ENCODE measurements at regions not wholly inside any gene's neighbourhood (a gene's known extent, or its start where the extent isn't known, plus 50 kb on each side); places are given as distances from the start of the nearest gene placed in this dataset. TPM values are rescaled to one million over a fixed set of nuclear protein-coding genes. Genes with fewer than 3 reads are reported as not detected.

GRCh38 chr7:17242504-17242903 lies 55.9 kb upstream of the AHR start:
- Histone ChIP-seq H3K9me3 (ENCODE audit: low read depth) (no peaks in the 10 kb centered on the region), H3K4me3 (no peak overlapping the region), H3K9me2 (ENCODE audit: insufficient read depth) (no peaks in the 10 kb centered on the region), H3K4me1 (ENCODE audit: insufficient read depth) (peaks cover 11% of the 10 kb centered on the region), H3K27ac (no peak overlapping the region), H2AFZ (no peak overlapping the region), H3K9ac (no peak overlapping the region), H4K20me1 (ENCODE audit: insufficient read depth) (no peaks in the 10 kb centered on the region), H3K4me2 (ENCODE audit: unreplicated experiment) (no peak overlapping the region), H3K79me2 (ENCODE audit: insufficient read depth) (no peaks in the 10 kb centered on the region), H3F3A (ENCODE audit: insufficient read depth) (no peaks in the 10 kb centered on the region), H3K27me3 (replicated peaks; ENCODE audit: insufficient read depth) (no peaks in the 10 kb centered on the region), H3K36me3 (ENCODE audit: low read depth) (no peaks in the 10 kb centered on the region)
- DNase-seq, result no peak
- in situ Hi-C loops (cut with MboI), result no loop called here
- TF ChIP-seq EZH2 (IDR thresholded peaks at IDR 0.05; ENCODE audit: insufficient read depth, poor library complexity, severe bottlenecking) (no peak), EZH2phosphoT487 (IDR thresholded peaks at IDR 0.05; ENCODE audit: insufficient read depth, low read depth) (no peak)
- 99% methylated on average over 4 of the region's 4 CpGs for WGBS, 2 experiments (ENCODE audit: low coverage in 1 of 2, low lambda C conversion rate in 2 of 2, missing lambda C conversion rate in 2 of 2)

DNA sequence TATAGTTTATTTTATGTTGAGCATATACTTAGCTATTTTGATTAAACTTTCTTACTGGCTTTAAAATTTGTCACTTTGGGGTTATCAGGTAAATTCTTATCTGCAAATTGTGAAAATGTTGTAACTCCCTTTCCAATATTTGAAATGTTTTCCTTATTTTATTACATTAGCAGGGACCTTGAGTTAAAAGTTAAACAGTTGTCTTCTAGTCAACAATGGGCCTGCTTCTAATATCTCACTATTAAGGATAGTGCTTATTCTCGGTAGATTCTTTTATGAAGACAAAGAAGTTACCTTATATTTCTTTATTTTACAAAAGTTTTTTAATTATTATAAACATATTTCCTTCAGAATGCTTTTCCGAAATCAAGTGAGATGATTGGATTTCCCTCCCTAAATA lies 53.7 kb upstream of the AHR start:
- Histone ChIP-seq H2AFZ (no peak overlapping the region), H3K27me3 (replicated peaks; ENCODE audit: insufficient read depth) (no peaks in the 10 kb centered on the region), H4K20me1 (ENCODE audit: insufficient read depth) (no peaks in the 10 kb centered on the region), H3K27ac (no peak overlapping the region), H3K9ac (no peak overlapping the region), H3K79me2 (ENCODE audit: insufficient read depth) (no peaks in the 10 kb centered on the region), H3K4me1 (ENCODE audit: insufficient read depth) (peaks cover 3% of the 10 kb centered on the region), H3K9me3 (ENCODE audit: low read depth) (no peaks in the 10 kb centered on the region), H3K4me2 (ENCODE audit: unreplicated experiment) (no peak overlapping the region), H3K36me3 (ENCODE audit: low read depth) (no peaks in the 10 kb centered on the region), H3K4me3 (no peak overlapping the region), H3K9me2 (ENCODE audit: insufficient read depth) (no peaks in the 10 kb centered on the region), H3F3A (ENCODE audit: insufficient read depth) (no peaks in the 10 kb centered on the region)
- in situ Hi-C loops (cut with MboI), result no loop called here
- DNase-seq, result no peak
- TF ChIP-seq EZH2 (IDR thresholded peaks at IDR 0.05; ENCODE audit: insufficient read depth, poor library complexity, severe bottlenecking) (no peak), EZH2phosphoT487 (IDR thresholded peaks at IDR 0.05; ENCODE audit: insufficient read depth, low read depth) (no peak)
- 81 to 89% methylated on average over 2 of the region's 2 CpGs for WGBS, 2 experiments (ENCODE audit: low coverage in 1 of 2, low lambda C conversion rate in 2 of 2, missing lambda C conversion rate in 2 of 2)

DNA sequence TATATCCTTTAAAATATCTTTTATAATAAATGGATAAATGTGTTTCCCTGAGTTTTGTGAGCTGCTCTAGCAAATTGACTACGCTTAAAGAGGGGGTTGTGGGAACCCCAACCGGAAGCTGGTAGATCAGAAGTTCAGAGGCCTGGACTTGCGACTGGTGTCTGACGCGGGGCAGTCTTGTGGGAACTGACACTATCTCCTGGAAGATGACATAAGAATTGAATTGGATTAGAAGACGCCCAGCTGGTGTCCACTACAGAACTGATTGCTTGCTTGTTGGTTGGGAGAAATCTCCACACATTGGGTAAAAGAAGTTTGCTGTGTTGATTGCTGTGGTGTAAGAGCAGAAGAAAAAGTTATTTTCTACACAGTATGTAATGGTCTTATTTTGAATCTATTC lies 51.1 kb upstream of the AHR start:
- DNase-seq, result no peak
- Histone ChIP-seq H4K20me1 (ENCODE audit: insufficient read depth) (no peaks in the 10 kb centered on the region), H3K4me1 (ENCODE audit: insufficient read depth) (no peaks in the 10 kb centered on the region), H3K4me2 (ENCODE audit: unreplicated experiment) (no peak overlapping the region), H3K4me3 (no peak overlapping the region), H3K9ac (no peak overlapping the region), H3K9me2 (ENCODE audit: insufficient read depth) (no peaks in the 10 kb centered on the region), H3F3A (ENCODE audit: insufficient read depth) (no peaks in the 10 kb centered on the region), H3K36me3 (ENCODE audit: low read depth) (no peaks in the 10 kb centered on the region), H3K27me3 (replicated peaks; ENCODE audit: insufficient read depth) (no peaks in the 10 kb centered on the region), H3K79me2 (ENCODE audit: insufficient read depth) (no peaks in the 10 kb centered on the region), H2AFZ (no peak overlapping the region), H3K9me3 (ENCODE audit: low read depth) (no peaks in the 10 kb centered on the region), H3K27ac (no peak overlapping the region)
- no peak for TF ChIP-seq EZH2 (IDR thresholded peaks at IDR 0.05; ENCODE audit: insufficient read depth, poor library complexity, severe bottlenecking)
- no peak for TF ChIP-seq EZH2phosphoT487 (IDR thresholded peaks at IDR 0.05; ENCODE audit: insufficient read depth, low read depth)
- WGBS, 2 experiments (ENCODE audit: low coverage in 1 of 2, low lambda C conversion rate in 2 of 2, missing lambda C conversion rate in 2 of 2), result 82 to 83% methylated on average over 6 of the region's 6 CpGs
- in situ Hi-C loops (cut with MboI), result no loop called here

DNA sequence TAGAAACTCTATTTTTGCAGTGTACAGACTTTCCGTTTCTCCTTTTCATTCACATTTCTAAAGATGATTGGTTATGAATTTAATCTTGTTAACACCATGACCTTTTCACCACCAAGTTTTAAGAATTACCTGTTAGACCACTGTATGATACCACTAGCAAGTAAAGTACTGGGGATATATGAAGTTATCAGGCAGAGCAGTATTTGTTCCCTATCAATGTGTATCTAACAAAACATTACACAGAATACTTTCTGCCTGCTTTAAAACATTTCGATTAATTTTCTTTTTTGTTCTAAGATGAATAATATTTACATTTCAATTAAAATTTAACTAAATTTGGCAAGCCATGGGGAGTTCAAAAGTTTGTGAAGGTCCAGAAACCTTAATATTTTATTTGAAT lies 49.9 kb upstream of the AHR start:
- no peak overlapping the region for H3K4me2 ChIP-seq (ENCODE audit: unreplicated experiment)
- H3K9ac ChIP-seq, result no peak overlapping the region
- no peaks in the 10 kb centered on the region for H3K9me3 ChIP-seq (ENCODE audit: low read depth)
- no peaks in the 10 kb centered on the region for H3K4me1 ChIP-seq (ENCODE audit: insufficient read depth)
- H3F3A ChIP-seq (ENCODE audit: insufficient read depth), result no peaks in the 10 kb centered on the region
- no peaks in the 10 kb centered on the region for H3K27me3 ChIP-seq (replicated peaks; ENCODE audit: insufficient read depth)
- H3K36me3 ChIP-seq (ENCODE audit: low read depth), result no peaks in the 10 kb centered on the region
- DNase-seq, result no peak
- no peaks in the 10 kb centered on the region for H3K9me2 ChIP-seq (ENCODE audit: insufficient read depth)
- no peak overlapping the region for H3K27ac ChIP-seq
- H4K20me1 ChIP-seq (ENCODE audit: insufficient read depth), result no peaks in the 10 kb centered on the region
- TF ChIP-seq EZH2phosphoT487 (IDR thresholded peaks at IDR 0.05; ENCODE audit: insufficient read depth, low read depth) (no peak), EZH2 (IDR thresholded peaks at IDR 0.05; ENCODE audit: insufficient read depth, poor library complexity, severe bottlenecking) (no peak)
- in situ Hi-C loops (cut with MboI), result no loop called here
- WGBS, 2 experiments (ENCODE audit: low coverage in 1 of 2, low lambda C conversion rate in 2 of 2, missing lambda C conversion rate in 2 of 2), result 81 to 83% methylated on average over 2 of the region's 2 CpGs
- H2AFZ ChIP-seq, result no peak overlapping the region
- no peak overlapping the region for H3K4me3 ChIP-seq
- no peaks in the 10 kb centered on the region for H3K79me2 ChIP-seq (ENCODE audit: insufficient read depth)

Small RNAs in the stretch of these regions (small RNA-seq; reads per million reads assigned to genes)
- not detected for gene RF00017 (ENCODE audit: low read depth, low replicate concordance)
